ENCODE measurements at regions not wholly inside any gene's neighbourhood (a gene's known extent, or its start where the extent isn't known, plus 50 kb on each side); places are given as distances from the start of the nearest gene placed in this dataset.

- TF ChIP-seq POLR2AphosphoS5 (IDR thresholded peaks at IDR 0.05; ENCODE audit: low read depth, low read length) (no peak), FOXP2 (optimal IDR thresholded peaks at IDR 0.05; ENCODE audit: borderline replicate concordance, extremely low read depth, extremely low read length, insufficient read depth) (no peak), SIN3A (IDR thresholded peaks at IDR 0.05; ENCODE audit: borderline replicate concordance, insufficient read depth, low read length) (no peak), TAF1 (IDR thresholded peaks at IDR 0.05; ENCODE audit: borderline replicate concordance, insufficient read depth, low read length) (no peak)
- TF ChIP-seq, protein P1, sequence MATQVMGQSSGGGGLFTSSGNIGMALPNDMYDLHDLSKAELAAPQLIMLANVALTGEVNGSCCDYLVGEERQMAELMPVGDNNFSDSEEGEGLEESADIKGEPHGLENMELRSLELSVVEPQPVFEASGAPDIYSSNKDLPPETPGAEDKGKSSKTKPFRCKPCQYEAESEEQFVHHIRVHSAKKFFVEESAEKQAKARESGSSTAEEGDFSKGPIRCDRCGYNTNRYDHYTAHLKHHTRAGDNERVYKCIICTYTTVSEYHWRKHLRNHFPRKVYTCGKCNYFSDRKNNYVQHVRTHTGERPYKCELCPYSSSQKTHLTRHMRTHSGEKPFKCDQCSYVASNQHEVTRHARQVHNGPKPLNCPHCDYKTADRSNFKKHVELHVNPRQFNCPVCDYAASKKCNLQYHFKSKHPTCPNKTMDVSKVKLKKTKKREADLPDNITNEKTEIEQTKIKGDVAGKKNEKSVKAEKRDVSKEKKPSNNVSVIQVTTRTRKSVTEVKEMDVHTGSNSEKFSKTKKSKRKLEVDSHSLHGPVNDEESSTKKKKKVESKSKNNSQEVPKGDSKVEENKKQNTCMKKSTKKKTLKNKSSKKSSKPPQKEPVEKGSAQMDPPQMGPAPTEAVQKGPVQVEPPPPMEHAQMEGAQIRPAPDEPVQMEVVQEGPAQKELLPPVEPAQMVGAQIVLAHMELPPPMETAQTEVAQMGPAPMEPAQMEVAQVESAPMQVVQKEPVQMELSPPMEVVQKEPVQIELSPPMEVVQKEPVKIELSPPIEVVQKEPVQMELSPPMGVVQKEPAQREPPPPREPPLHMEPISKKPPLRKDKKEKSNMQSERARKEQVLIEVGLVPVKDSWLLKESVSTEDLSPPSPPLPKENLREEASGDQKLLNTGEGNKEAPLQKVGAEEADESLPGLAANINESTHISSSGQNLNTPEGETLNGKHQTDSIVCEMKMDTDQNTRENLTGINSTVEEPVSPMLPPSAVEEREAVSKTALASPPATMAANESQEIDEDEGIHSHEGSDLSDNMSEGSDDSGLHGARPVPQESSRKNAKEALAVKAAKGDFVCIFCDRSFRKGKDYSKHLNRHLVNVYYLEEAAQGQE (IDR thresholded peaks at IDR 0.05; ENCODE audit: insufficient read depth in 1 of 2, low read depth in 2 of 2, low read length in 2 of 2) = no peak
These were observed 1082.3 kb upstream of the ADGRL3 start for GRCh38 chr4:60117726-60118323.

DNA sequence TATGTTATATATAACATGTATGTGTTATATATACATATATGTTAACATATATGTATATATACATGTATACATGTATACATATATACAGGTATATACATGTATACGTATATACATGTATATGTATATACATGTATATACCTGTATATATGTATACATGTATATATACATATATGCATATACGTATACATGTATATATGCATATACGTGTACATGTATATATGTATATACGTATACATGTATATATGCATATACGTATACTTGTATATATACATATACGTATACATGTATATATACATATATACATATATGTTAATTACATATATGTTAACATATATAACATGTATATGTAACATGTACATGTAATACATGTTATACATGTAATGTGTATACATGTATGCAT is 1077.3 kb upstream of the ADGRL3 start:
- TF ChIP-seq, protein P1 (IDR thresholded peaks at IDR 0.05; ENCODE audit: insufficient read depth in 1 of 2, low read depth in 2 of 2, low read length in 2 of 2) = no peak
- no peak for TF ChIP-seq TAF1 (IDR thresholded peaks at IDR 0.05; ENCODE audit: borderline replicate concordance, insufficient read depth, low read length)
- no peak for TF ChIP-seq SIN3A (IDR thresholded peaks at IDR 0.05; ENCODE audit: borderline replicate concordance, insufficient read depth, low read length)
- TF ChIP-seq FOXP2 (optimal IDR thresholded peaks at IDR 0.05; ENCODE audit: borderline replicate concordance, extremely low read depth, extremely low read length, insufficient read depth) = no peak
- no peak for TF ChIP-seq POLR2AphosphoS5 (IDR thresholded peaks at IDR 0.05; ENCODE audit: low read depth, low read length)

- TF ChIP-seq, protein P1 (IDR thresholded peaks at IDR 0.05; ENCODE audit: insufficient read depth in 1 of 2, low read depth in 2 of 2, low read length in 2 of 2) = no peak
- no peak for TF ChIP-seq TAF1 (IDR thresholded peaks at IDR 0.05; ENCODE audit: borderline replicate concordance, insufficient read depth, low read length)
These were observed 1071.2 kb upstream of the ADGRL3 start for GRCh38 chr4:60128888-60129287.

DNA sequence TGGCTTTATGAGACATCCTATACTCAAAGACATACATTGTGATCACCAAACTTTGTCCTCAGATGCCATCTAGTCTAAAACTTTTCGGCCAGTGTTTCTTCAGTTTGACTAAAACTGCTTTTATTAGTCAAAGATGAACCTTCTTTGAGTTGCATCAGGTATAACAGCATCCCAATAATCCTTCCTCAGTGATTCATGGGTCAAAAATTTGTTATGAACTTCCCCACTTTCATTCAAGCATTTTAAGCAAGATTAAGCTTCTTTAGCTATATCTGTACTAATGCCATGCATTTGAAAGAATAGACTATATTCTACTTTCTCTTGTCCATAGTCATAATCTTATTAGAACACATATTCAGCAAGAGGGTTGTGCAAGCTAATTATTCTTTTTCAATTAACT is 1070.4 kb upstream of the ADGRL3 start:
- TF ChIP-seq, protein P1 (IDR thresholded peaks at IDR 0.05; ENCODE audit: insufficient read depth in 1 of 2, low read depth in 2 of 2, low read length in 2 of 2) = no peak
- TF ChIP-seq TAF1 (IDR thresholded peaks at IDR 0.05; ENCODE audit: borderline replicate concordance, insufficient read depth, low read length) (no peak), POLR2AphosphoS5 (IDR thresholded peaks at IDR 0.05; ENCODE audit: low read depth, low read length) (no peak), FOXP2 (optimal IDR thresholded peaks at IDR 0.05; ENCODE audit: borderline replicate concordance, extremely low read depth, extremely low read length, insufficient read depth) (no peak), SIN3A (IDR thresholded peaks at IDR 0.05; ENCODE audit: borderline replicate concordance, insufficient read depth, low read length) (no peak)

GRCh38 chr4:60133375-60133774 is 1066.8 kb upstream of the ADGRL3 start:
- TF ChIP-seq SIN3A (IDR thresholded peaks at IDR 0.05; ENCODE audit: borderline replicate concordance, insufficient read depth, low read length) (no peak), POLR2AphosphoS5 (IDR thresholded peaks at IDR 0.05; ENCODE audit: low read depth, low read length) (no peak), FOXP2 (optimal IDR thresholded peaks at IDR 0.05; ENCODE audit: borderline replicate concordance, extremely low read depth, extremely low read length, insufficient read depth) (no peak), TAF1 (IDR thresholded peaks at IDR 0.05; ENCODE audit: borderline replicate concordance, insufficient read depth, low read length) (no peak)
- TF ChIP-seq, protein P1 (IDR thresholded peaks at IDR 0.05; ENCODE audit: insufficient read depth in 1 of 2, low read depth in 2 of 2, low read length in 2 of 2) = no peak

All from PFSK-1 (cell line).